Omental fat pad (tissue), 3 donors: ENCODE measurements at regions not wholly inside any gene's neighbourhood (a gene's known extent, or its start where the extent isn't known, plus 50 kb on each side); places are given as distances from the start of the nearest gene placed in this dataset.

Experiments
- ATAC-seq: fragments of 150-250 bp; one replicate; pipeline ENCODE4 v1.9.1; 2016; ENCODE audit warnings: mild to moderate bottlenecking, moderate library complexity; ENCODE audit not compliant: low FRiP score
- DNase-seq: peaks from one replicate; pipeline ENCODE4 v3.0.0-alpha.2; 2019; ENCODE audit warnings: low spot score
- CTCF ChIP-seq, 3 donors: fragments of 450-650 bp; IDR thresholded peaks; one replicate each; pipeline ENCODE4 v1.5.1; 2016 to 2017; ENCODE audit warnings: antibody characterized with exemption in 3 of 3, mild to moderate bottlenecking in 3 of 3, moderate library complexity in 2 of 3

DNA sequence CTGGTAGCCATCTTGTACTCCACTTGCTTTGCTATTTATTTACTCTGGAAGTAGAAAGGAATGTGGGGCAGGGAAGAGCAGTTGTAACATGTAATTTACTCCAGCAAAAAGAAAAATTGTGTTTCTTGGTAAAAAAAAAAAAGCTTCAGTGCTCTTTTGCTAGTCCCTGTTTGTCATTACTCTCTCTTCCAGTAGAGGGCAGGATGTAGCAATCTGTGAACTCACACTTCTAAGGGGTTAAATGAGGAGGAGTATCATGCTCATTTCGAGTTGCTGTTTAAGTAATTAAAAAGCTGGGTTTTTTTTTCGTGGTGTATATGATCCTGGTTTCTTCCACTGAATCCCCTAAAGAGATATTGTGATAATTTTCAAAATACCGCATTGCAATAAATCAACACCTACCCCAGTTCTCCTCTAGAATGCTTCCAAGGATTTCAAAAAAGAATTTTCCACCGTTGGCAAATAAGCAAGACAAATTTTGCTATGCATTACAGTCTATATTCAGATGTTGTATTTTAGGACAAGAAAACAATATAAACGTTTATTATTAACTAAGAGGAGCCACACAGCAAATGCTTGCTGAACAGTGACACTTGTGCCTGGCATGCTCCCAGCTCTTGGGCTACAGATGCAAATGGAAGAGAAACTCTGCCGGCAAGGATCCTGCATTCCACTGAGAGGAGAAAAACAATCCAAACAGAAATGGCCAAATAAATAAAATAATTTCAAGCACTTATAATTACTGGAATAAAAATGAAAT is 261.6 kb downstream of the ASXL3 start:
- no peak for ATAC-seq
- no peak for TF ChIP-seq CTCF (IDR thresholded peaks at IDR 0.05)
- no peak for DNase-seq

- no peak for DNase-seq
- no peak for ATAC-seq
- TF ChIP-seq CTCF (IDR thresholded peaks at IDR 0.05) = no peak
Observed at GRCh38 chr18:33838054-33838453, 260.0 kb downstream of the ASXL3 start.

- TF ChIP-seq CTCF (IDR thresholded peaks at IDR 0.05) = no peak
- no peak for DNase-seq
- no peak for ATAC-seq
Observed at GRCh38 chr18:33837191-33837590, 259.2 kb downstream of the ASXL3 start.

- DNase-seq = no peak
- no peak for TF ChIP-seq CTCF (IDR thresholded peaks at IDR 0.05)
Observed at GRCh38 chr18:33836564-33836963, 258.5 kb downstream of the ASXL3 start.

GRCh38 chr18:33835419-33835818 is 257.4 kb downstream of the ASXL3 start:
- no peak for DNase-seq
- TF ChIP-seq CTCF (IDR thresholded peaks at IDR 0.05) = no peak
- ATAC-seq = no peak

More at GRCh38 chr18:33836564-33836963, 258.5 kb downstream of the ASXL3 start:
- ATAC-seq = no peak

DNA sequence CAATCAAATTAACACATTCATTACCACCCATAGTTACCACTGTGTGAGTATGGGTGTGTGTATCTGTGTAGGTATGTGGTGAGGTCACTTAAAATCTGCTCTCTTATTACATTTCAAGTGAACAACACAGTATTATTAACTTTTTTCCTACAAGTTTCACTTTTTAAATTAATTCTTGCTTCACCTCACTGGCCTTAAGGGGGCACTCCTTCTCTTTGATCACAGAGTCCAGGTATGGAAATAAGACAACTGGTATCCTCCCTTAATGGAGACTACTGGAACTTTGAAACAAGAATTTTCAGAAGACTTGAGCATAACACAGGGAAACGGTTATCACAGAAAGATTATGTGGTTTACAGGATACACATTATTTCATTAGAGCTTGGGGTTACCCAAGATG is 255.8 kb downstream of the ASXL3 start:
- ATAC-seq (no peak), DNase-seq (no peak)
- no peak for TF ChIP-seq CTCF (IDR thresholded peaks at IDR 0.05)

DNA sequence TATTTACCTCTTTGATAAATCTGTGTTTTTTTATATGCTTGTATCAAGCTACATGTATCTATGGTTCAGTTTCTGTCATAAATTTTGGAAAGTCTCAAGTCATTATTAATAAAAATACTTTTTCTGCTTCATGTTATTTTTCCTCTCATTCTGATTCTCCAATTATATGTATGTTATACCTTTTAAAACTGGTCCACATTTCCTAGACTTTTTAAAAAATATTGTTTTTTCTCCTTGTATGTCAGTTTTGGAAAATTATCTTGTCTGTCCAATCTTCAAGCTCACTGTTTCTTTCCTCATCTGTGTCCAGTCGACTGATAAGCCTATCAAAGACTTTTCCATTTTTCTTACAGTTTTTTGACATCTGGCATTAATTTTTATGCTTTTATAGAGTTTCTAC is 253.4 kb downstream of the ASXL3 start:
- TF ChIP-seq CTCF (IDR thresholded peaks at IDR 0.05) = no peak
- DNase-seq = no peak
- no peak for ATAC-seq
